HG03457 (cell line): ENCODE measurements at regions not wholly inside any gene's neighbourhood (a gene's known extent, or its start where the extent isn't known, plus 50 kb on each side); places are given as distances from the start of the nearest gene placed in this dataset.

ENCODE experiments used
- ATAC-seq: cut with Tn5 transposase; IDR thresholded peaks from one replicate; pipeline ENCODE4 v1.9.1; 2021; ENCODE audit warnings: moderate number of reproducible peaks; ENCODE audit not compliant: unreplicated experiment

GRCh38 chr2:5751873-5752482 is 59.8 kb downstream of the SOX11 start:
- ATAC-seq, result no peak

- no peak for ATAC-seq
These were observed 64.1 kb downstream of the SOX11 start for GRCh38 chr2:5756272-5756671.

GRCh38 chr2:5758346-5758745 is 66.2 kb downstream of the SOX11 start:
- ATAC-seq, result no peak

GRCh38 chr2:5759949-5760348 is 67.8 kb downstream of the SOX11 start:
- no peak for ATAC-seq

- ATAC-seq, result no peak
These were observed 71.3 kb downstream of the SOX11 start for GRCh38 chr2:5763531-5763930.

- no peak for ATAC-seq
These were observed 71.9 kb downstream of the SOX11 start for GRCh38 chr2:5764041-5764440.

GRCh38 chr2:5766056-5766455 is 73.9 kb downstream of the SOX11 start:
- no peak for ATAC-seq

GRCh38 chr2:5766561-5766960 is 74.4 kb downstream of the SOX11 start:
- no peak for ATAC-seq

- no peak for ATAC-seq
These were observed 84.9 kb downstream of the SOX11 start for GRCh38 chr2:5777131-5777535.

GRCh38 chr2:5781679-5782078 is 89.5 kb downstream of the SOX11 start:
- no peak for ATAC-seq

- no peak for ATAC-seq
These were observed 89.9 kb downstream of the SOX11 start for GRCh38 chr2:5782103-5782502.

GRCh38 chr2:5788447-5788846 is 96.3 kb downstream of the SOX11 start:
- no peak for ATAC-seq

GRCh38 chr2:5791371-5791770 is 99.2 kb downstream of the SOX11 start:
- no peak for ATAC-seq

- no peak for ATAC-seq
These were observed 101.8 kb downstream of the SOX11 start for GRCh38 chr2:5794012-5794411.

GRCh38 chr2:5798084-5798483 is 105.9 kb downstream of the SOX11 start:
- no peak for ATAC-seq

GRCh38 chr2:5799348-5799747 is 107.2 kb downstream of the SOX11 start:
- ATAC-seq, result no peak

GRCh38 chr2:5803547-5803946 is 111.4 kb downstream of the SOX11 start:
- ATAC-seq, result no peak

GRCh38 chr2:5818961-5819600 is 126.9 kb downstream of the SOX11 start:
- no peak for ATAC-seq

- no peak for ATAC-seq
These were observed 131.9 kb downstream of the SOX11 start for GRCh38 chr2:5824126-5824525.

GRCh38 chr2:5825686-5826085 is 133.5 kb downstream of the SOX11 start:
- ATAC-seq, result no peak

- ATAC-seq, result no peak
These were observed 134.9 kb downstream of the SOX11 start for GRCh38 chr2:5826979-5827655.

- no peak for ATAC-seq
These were observed 142.3 kb downstream of the SOX11 start for GRCh38 chr2:5834501-5834900.
